GM20000 (cell line): ENCODE measurements at regions not wholly inside any gene's neighbourhood (a gene's known extent, or its start where the extent isn't known, plus 50 kb on each side); places are given as distances from the start of the nearest gene placed in this dataset.
"Not testable (repeated sequence)": the region's sequence is repeated elsewhere in the genome, so short reads cannot be mapped to it uniquely, and the experiment has no call there.

Source experiments
- DNase-seq: peaks from one replicate; pipeline ENCODE4 v3.0.0; 2012; ENCODE audit warnings: low spot score
- TF ChIP-seq, protein P1 (sequence below): IDR thresholded peaks from 2 replicates; pipeline ENCODE4 v1.5.1; 2012; ENCODE audit warnings: mild to moderate bottlenecking, control low read depth; ENCODE audit errors: extremely low read depth, missing control alignments

DNA sequence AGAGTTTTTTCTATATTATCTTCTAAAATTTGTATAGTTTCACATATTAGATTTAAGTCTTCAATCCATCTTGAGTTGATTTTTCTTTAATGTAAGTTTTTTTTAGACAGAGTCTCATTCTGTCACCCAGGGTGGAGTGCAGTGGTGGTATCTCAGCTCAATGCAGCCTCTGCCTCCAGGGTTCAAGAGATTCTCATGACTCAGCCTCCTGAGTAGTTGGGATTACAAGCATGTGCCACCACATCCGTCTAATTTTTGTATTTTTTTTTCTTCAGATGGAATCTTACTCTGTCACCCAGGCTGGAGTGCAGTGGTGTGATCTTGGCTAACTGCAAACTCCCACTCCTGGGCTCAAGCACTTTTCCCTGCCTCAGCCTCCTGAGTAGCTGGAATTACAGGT lies 143.4 kb upstream of the ZNF92 start:
- DNase-seq: no peak
- TF ChIP-seq, protein P1, sequence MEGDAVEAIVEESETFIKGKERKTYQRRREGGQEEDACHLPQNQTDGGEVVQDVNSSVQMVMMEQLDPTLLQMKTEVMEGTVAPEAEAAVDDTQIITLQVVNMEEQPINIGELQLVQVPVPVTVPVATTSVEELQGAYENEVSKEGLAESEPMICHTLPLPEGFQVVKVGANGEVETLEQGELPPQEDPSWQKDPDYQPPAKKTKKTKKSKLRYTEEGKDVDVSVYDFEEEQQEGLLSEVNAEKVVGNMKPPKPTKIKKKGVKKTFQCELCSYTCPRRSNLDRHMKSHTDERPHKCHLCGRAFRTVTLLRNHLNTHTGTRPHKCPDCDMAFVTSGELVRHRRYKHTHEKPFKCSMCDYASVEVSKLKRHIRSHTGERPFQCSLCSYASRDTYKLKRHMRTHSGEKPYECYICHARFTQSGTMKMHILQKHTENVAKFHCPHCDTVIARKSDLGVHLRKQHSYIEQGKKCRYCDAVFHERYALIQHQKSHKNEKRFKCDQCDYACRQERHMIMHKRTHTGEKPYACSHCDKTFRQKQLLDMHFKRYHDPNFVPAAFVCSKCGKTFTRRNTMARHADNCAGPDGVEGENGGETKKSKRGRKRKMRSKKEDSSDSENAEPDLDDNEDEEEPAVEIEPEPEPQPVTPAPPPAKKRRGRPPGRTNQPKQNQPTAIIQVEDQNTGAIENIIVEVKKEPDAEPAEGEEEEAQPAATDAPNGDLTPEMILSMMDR: no peak

DNA sequence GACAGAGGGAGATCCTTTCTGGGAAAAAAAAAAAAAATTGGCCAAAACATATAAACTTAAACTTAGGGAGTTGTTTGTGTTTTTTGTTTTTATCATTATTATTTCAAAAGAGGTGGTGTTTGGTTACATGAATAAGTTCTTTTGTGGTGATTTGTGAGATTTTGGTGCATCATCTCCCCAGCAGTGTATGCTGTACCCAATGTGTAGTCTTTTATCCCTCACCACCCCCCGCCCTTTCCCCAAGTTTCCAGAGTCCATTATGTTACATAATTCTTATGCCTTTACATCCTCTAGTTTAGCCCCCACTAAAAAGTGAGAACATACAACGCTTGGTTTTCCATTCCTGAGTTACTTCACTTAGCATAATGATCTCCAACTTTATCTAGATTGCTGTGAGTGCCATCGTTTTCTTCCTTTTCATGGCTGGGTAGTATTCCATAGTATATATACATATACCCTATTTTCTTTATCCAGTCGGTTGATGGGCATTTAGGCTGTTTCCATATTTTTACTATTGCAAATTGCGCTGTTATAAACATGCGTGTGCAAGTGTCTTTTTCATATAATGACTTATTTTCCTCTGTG lies 148.1 kb upstream of the ZNF92 start:
- DNase-seq: no peak
- TF ChIP-seq, protein P1: no peak

DNA sequence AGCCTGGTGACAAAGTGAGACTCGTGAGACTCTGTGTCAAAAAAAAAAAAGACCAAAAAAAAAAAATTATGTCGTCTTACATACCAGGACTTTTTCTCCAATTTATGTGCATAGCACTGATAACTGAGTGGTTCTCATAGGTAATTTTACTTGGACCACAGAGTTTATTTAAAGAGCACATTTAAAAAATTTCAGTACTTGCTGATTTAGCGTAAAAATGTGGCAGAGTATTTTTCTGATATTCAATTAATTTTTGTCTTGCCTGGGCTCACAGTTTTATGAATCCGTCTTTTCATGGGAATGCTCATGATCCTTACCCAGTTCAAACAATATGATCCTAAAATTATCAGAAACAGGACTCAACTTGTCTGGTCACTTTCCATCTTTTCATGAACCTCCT lies 151.0 kb upstream of the ZNF92 start:
- no peak for DNase-seq
- TF ChIP-seq, protein P1: no peak

DNA sequence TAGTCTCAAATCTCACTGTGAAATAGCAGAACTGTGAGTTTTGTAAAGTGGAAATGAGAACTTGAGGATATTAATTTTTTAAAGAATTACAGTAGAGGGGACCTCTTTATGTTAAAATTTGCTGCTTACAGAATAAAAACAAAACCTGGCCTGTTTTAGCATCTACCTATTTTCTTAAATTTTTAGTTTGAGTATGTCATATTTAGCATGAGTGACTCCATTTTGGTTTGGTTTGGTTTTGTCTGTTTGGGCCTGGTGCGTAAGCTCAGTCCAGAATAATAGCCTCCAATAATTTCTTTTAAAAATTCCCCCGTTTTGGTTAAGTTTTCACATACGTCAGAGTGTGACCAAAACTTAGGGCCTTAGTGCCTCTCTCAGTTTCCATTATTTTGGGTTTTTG lies 152.0 kb upstream of the ZNF92 start:
- DNase-seq: no peak
- TF ChIP-seq, protein P1: no peak

DNA sequence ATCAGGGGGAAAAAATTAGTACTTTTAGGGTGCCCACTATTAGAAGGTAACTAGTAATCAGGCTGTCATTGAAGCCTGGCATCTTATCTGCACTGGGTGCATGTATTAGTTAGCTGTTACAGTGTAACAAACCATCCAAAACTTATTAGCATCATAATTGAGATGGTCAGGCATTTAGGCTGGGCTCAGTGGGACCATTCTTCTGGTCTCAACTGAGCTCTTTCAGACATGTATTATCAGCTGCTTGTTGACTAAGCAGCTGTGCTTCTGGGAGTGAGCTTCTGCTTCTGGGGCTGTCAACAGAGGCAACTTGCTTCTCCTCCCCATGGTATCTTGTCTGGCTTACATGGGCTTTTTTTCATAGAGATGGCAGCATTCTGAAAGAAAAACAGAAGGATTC lies 154.0 kb upstream of the ZNF92 start:
- no peak for DNase-seq
- TF ChIP-seq, protein P1: no peak

DNA sequence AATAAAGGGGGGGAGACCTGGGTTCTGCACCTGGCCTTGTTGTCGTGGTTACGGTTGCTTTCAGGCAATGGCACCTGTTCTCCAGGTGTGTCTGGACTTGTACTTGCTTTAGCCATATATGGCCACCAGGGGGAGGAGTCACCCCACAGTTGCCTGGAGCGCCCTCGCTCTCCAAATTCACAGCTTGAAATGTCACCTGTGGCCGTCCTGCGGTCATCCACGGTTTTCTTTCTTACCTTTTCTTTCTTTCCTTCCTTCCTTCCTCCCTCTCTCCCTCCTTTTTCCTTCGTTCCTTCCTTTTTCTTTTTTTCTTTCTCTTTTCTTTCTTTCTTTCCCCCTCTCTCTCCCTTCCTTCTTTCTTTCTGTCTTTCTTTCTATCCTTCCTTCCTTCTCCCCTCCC lies 157.2 kb upstream of the ZNF92 start:
- TF ChIP-seq, protein P1: peak; percentile 53

DNA sequence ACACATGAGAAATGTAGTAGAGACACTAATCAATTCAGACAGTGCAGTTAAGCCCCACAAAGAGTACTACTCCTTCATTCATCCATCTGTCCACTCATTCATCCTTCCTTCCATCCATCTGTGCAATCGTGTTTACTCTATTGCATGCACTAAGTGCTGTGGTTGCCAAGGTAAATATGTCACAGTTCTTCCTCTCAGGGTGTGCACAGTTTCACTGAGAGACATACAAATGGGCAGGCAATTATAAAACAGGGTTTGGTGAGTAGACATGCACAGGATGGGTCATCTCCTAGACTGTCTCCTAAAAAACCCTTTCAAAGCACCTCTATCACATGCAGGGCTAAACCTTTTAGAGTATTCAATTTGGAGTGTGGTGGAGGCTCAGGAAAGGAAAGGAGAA lies 160.4 kb upstream of the ZNF92 start:
- DNase-seq: not testable (repeated sequence)

More for the DNA sequence above, 157.2 kb upstream of the ZNF92 start:
- DNase-seq: peak; percentile 39

DNA sequence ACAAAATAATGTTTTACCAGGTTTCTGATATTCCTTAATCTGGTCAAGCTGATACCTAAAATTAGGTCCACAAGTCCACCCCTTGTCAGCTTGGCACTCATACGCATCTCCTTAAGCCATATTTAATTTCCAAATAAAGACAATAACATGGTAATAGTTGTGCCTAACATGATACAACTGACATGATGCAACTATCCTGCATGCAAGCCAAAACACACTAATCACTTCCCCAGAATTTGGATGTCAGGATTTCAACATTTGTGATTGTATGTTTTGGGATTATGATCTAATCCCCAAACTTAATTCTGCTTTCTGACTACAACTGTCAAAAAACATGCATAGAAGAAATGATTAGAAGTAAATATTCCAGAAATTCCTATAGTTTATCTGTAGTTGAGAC lies 174.4 kb upstream of the ZNF92 start:
- not testable (repeated sequence) for DNase-seq

DNA sequence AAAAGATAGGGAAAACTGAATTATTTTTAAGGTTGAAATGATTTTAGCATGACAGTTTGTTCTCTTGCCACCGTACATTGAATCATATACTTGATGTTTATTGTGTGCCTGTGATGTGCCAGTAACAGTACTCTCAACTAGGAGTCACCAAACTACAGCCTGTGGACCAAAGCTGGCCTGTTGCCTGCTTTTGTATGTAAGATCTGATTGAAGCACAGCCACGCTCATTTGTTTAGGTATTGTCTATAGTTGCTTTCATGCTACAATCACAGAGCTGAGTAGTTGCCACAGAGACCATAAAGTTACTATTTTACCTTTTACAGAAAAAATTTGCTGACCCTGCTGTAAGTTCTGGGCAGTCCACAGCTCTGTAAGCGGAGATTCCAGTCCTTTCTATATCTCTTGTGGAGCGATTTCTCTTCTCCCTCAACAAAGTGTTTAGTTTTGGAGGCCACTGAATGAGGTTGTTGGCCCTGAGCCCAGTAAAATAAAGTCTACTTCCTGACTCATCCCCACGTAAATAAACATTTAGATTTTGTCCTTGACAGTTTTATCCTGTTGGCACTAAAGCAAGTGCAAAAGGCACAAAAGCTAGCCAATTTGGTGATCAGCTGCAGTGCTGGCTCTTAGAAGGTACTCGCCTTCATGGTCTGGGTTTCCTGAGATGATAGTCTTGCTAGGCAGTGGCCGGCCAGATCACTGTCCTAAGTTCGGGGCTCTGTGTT lies 180.2 kb upstream of the ZNF92 start:
- DNase-seq: not testable (repeated sequence)

DNA sequence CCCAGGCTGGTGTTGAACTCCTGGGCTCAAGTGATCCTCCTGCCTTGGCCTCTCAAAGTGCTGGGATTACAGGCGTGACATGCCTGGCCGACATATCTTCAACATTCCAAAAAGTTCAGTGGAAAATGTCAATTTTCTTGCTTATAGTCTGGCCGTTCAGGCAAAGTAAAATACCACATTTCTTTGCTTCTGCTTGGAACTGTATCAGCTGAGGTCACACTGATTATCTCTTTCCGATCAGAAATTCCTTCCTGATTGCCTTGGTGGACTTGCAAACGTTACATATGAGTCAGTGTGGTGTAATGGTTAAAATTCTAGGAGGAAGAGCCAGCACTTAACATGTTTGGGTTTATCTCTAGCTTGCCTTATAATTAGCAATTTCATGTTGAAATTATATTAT lies 170.6 kb upstream of the ERV3-1 start:
- DNase-seq: not testable (repeated sequence)

DNA sequence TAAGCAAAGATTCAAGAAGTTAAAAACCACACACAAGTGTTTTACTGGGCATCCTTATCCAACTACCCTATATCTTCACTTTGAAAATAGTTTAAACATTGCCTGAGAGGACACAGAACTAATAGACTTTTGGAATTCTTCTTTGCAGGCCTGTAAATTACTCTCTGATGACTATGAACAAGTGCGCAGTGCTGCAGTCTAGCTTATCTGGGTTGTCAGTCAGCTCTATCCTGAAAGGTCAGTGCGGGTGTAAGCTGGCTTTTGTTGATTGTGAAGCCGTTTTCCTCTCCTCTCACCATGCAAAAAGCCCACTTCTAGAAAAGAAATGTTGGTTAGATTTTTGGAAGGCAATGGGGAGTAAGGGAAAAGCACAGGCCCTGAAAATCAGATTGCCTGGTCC lies 143.6 kb upstream of the ERV3-1 start:
- DNase-seq: not testable (repeated sequence)

DNA sequence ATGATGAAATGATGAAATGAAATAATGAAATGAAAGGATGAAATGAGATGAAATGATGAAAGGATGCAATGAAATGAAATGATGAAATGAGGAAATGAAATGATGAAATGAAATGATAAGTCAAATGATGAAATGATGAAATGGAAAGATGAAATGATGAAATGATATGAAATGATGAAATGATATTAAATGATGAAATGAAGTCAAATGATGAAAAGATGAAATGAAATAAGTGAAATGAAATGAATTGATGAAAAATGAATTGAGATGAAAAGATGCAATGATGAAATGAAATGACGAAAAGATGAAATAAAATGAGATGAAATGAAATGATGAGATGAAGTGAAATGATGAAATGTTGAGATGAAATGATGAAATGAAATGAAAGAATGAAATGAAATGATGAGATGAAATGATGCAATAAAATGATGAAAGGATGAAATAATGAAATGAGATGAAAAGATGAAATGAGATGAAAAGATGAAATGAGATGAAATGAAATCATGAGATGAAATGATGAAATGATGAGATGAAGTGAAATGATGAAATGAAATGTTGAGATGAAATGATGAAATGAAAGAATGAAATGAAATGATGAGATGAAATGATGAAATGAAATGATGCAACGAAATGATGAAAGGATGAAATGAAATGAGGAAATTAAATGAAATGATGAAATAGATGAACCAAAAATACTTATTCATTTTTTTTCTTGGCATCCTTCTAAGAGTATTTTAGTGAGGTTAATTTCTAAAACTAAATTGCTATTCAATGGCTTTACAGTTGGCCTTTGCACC lies 139.8 kb upstream of the ERV3-1 start:
- DNase-seq: not testable (repeated sequence)

DNA sequence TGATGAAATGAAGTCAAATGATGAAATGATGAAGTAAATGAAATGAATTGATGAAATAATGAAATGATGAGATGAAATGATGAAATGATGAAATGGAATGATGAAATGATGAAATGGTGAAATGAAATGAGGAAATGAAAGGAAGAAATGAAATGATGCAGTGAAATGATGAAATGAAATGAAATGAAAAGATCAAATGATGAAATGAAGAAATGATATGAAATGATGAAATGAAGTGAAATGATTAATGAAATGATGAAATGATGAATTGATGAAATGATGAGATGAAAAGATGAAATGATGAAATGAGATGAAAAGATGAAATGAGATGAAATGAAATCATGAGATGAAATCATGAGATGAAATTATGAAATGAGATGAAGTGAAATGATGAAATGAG lies 139.2 kb upstream of the ERV3-1 start:
- not testable (repeated sequence) for DNase-seq
